ENCODE measurements at regions not wholly inside any gene's neighbourhood (a gene's known extent, or its start where the extent isn't known, plus 50 kb on each side); places are given as distances from the start of the nearest gene placed in this dataset.

DNA sequence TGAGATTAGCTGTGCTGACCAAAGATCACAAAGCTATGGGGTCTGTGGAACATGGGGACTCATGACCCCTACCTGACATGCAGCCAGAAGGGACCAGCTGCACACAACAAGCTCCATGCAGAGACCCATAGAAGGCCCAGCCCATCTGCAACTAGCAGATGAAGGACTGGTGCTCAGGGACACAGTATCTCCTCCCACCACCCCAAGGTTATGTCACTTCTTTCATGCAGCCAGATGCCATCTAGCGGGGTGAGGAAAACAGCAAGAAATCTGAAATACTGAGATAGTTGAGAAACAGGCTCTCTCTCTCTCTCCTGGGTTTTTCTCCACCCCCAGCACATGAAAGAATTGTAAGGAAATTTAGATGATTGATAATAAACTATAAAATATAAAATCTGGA is 161.3 kb upstream of the DAPK1 start:
- no peak for TF ChIP-seq CTCF (IDR thresholded peaks at IDR 0.05)
- H3K27ac Mint-ChIP-seq (ENCODE audit: unreplicated experiment), result no peak overlapping the region
- H3K4me1 Mint-ChIP-seq (ENCODE audit: low read depth), result peaks cover 39% of the 10 kb centered on the region
- H3K36me3 Mint-ChIP-seq (ENCODE audit: low read depth), result no peaks in the 10 kb centered on the region
- no peak for DNase-seq (ENCODE audit: low spot score)
- no peak overlapping the region for H3K4me3 Mint-ChIP-seq (ENCODE audit: unreplicated experiment)
- H3K9me3 Mint-ChIP-seq (ENCODE audit: low read depth), result peaks cover 5% of the 10 kb centered on the region
- H3K27me3 Mint-ChIP-seq (ENCODE audit: low read depth), result no peaks in the 10 kb centered on the region

GRCh38 chr9:87336914-87337333 is 160.7 kb upstream of the DAPK1 start:
- DNase-seq (ENCODE audit: low spot score), result no peak
- H3K27ac Mint-ChIP-seq (ENCODE audit: unreplicated experiment), result peak overlapping the region; percentile 28

DNA sequence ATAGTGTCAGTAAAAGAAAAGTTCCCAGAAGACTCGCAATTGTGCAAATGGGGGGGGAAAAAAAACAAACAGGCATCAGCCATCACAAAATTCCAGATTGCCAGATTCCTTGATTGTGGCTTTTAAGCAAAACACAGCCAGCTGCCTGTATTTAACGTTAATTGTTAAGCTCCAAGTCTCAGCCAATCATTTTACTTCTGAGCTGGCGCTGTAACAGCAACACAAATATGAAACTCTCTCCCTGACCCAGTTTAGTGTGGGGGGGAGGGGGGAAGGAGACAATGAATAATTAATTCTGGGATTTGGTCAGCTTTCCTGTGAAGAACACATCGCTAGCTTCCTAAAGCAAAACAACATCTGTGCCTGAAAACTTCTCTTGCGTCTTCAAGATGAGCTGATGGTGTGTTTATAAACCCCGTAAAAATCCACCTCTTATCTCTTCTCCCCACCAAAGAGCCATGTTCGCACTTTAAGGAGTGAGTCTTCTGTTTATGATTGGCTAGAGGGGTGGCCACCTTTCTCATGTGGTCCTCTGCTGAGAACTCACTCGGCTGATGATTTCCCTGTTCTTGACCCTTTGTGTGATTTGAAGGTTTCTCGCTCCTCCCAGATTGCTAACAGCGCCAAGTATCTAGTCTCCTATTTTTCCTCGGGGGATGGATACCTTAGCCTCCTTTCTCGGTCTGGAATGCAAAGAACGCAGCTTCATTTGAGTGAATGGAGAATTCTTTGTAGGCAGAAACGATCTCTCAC is 160.2 kb upstream of the DAPK1 start:
- Mint-ChIP-seq H3K4me3 (ENCODE audit: unreplicated experiment) (peak overlapping the region; percentile 75), H3K4me1 (ENCODE audit: low read depth) (peaks cover 45% of the 10 kb centered on the region), H3K27ac (ENCODE audit: unreplicated experiment) (peak overlapping the region; percentile 74), H3K9me3 (ENCODE audit: low read depth) (no peaks in the 10 kb centered on the region), H3K27me3 (ENCODE audit: low read depth) (no peaks in the 10 kb centered on the region), H3K36me3 (ENCODE audit: low read depth) (no peaks in the 10 kb centered on the region)
- no peak for DNase-seq (ENCODE audit: low spot score)
- TF ChIP-seq CTCF (IDR thresholded peaks at IDR 0.05), result no peak

More at GRCh38 chr9:87336914-87337333, 160.7 kb upstream of the DAPK1 start:
- peak; percentile 99 for TF ChIP-seq CTCF (IDR thresholded peaks at IDR 0.05)
- Mint-ChIP-seq H3K4me3 (ENCODE audit: unreplicated experiment) (peak overlapping the region; percentile 75), H3K27me3 (ENCODE audit: low read depth) (no peaks in the 10 kb centered on the region), H3K36me3 (ENCODE audit: low read depth) (no peaks in the 10 kb centered on the region), H3K4me1 (ENCODE audit: low read depth) (peaks cover 41% of the 10 kb centered on the region), H3K9me3 (ENCODE audit: low read depth) (peaks cover 1% of the 10 kb centered on the region)

GRCh38 chr9:87338088-87338989 is 159.3 kb upstream of the DAPK1 start:
- Mint-ChIP-seq H3K27me3 (ENCODE audit: low read depth) (no peaks in the 10 kb centered on the region), H3K4me3 (ENCODE audit: unreplicated experiment) (peak overlapping the region; percentile 75), H3K4me1 (ENCODE audit: low read depth) (peaks cover 53% of the 10 kb centered on the region), H3K27ac (ENCODE audit: unreplicated experiment) (peak overlapping the region; percentile 74), H3K9me3 (ENCODE audit: low read depth) (no peaks in the 10 kb centered on the region), H3K36me3 (ENCODE audit: low read depth) (no peaks in the 10 kb centered on the region)
- no peak for DNase-seq (ENCODE audit: low spot score)
- no peak for TF ChIP-seq CTCF (IDR thresholded peaks at IDR 0.05)

GRCh38 chr9:87340391-87340790 is 157.3 kb upstream of the DAPK1 start:
- H3K9me3 Mint-ChIP-seq (ENCODE audit: low read depth), result no peaks in the 10 kb centered on the region
- H3K4me3 Mint-ChIP-seq (ENCODE audit: unreplicated experiment), result no peak overlapping the region
- no peak for DNase-seq (ENCODE audit: low spot score)
- no peak overlapping the region for H3K27ac Mint-ChIP-seq (ENCODE audit: unreplicated experiment)
- H3K27me3 Mint-ChIP-seq (ENCODE audit: low read depth), result no peaks in the 10 kb centered on the region
- no peak for TF ChIP-seq CTCF (IDR thresholded peaks at IDR 0.05)
- H3K36me3 Mint-ChIP-seq (ENCODE audit: low read depth), result no peaks in the 10 kb centered on the region
- H3K4me1 Mint-ChIP-seq (ENCODE audit: low read depth), result peaks cover 64% of the 10 kb centered on the region

All from chondrocyte (in vitro differentiated cells).